Left colon (tissue), 2 donors: ENCODE measurements at regions not wholly inside any gene's neighbourhood (a gene's known extent, or its start where the extent isn't known, plus 50 kb on each side); places are given as distances from the start of the nearest gene placed in this dataset.

Source experiments
- ATAC-seq: fragments of 200-7000 bp; cut with Tn5 transposase; one replicate; pipeline ENCODE4 v1.9.1; 2020; ENCODE audit warnings: mild to moderate bottlenecking, moderate library complexity
- DNase-seq, 2 donors: peaks; one replicate each; pipeline ENCODE4 v3.0.0-alpha.2; 2020
- intact Hi-C, 2 donors: fragments of 100-400 bp; cut with DNase I in 1 of 2; cut with micrococcal nuclease in 1 of 2; formaldehyde crosslinking; loops; one replicate each; pipeline versions ENCODE4 v1.11.2 to v1.14.0; 2022; cut with DNase I, micrococcal nuclease
- donor health status: DM: no; HTN: no; CAD: no.
- donor health status: DM: yes; HTN: yes; CAD: no.

DNA sequence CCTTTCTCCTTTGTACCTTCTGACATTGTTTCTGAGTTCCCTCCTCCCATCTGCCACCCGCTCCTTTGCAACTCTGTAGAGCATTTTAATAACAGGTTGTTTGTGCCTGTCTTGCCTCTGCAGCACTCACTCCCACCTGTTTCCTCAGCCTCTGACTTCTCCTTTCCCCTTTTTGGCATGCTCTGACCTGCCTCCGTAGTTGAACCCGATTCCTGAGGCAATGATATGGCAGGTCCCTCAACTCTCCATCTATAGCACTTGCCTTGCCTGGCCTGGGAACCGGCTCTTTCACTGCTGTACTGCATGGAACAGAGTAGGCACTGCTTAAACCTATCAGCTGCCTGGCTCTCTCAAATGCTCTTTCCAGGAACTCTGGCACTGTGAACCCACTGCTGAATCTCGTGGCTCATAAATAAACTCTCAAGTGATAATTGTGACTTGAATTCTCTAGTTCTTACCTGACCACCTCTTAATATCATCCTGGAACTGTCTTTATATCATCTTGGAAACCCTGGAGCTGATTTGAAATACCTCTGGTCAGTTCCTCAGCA lies 50.3 kb downstream of the UTRN start:
- DNase-seq (no peak), ATAC-seq (no peak)
- intact Hi-C loops: no loop called here

DNA sequence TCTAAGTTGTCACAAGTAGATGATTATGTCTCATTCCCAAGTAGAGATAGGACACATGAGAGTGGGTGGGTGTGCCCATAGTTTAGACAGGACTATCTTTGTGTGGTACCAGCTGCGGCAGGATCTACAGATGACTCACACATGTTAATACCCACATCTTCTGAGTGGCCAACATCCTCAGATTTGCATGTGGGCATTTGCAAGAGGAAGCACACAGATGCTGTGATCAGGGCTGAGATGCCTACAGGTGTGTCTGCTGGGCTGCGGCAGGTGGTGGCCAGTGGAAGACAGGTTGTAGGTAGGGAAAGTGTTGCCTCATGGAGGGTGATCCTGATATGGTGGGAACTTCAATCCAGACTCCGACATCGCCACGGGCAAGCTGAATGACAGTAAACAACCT lies 50.8 kb downstream of the UTRN start:
- DNase-seq: peak; percentile 25 to 64
- intact Hi-C loops: no loop called here

DNA sequence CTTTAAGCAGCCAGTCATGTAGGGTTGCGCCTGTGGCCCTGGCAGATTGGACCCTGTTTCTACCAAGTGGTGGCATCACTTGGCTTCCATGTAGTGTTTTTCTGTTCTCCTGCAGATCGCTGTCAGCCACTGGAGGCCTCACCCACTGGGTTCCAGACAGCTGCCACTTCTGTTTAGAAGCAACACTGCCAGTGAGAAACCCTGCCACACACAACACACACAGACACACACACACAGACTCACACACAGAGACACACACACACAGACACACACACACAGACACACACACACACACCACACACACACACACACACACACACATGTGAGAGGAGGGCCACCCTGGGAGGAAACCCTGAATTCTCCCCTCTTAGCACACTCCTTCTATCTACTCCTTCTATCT lies 51.8 kb downstream of the UTRN start:
- DNase-seq (no peak), ATAC-seq (no peak)
- intact Hi-C loops: no loop called here

More for the DNA sequence above, 50.8 kb downstream of the UTRN start:
- ATAC-seq: peak; percentile 29

DNA sequence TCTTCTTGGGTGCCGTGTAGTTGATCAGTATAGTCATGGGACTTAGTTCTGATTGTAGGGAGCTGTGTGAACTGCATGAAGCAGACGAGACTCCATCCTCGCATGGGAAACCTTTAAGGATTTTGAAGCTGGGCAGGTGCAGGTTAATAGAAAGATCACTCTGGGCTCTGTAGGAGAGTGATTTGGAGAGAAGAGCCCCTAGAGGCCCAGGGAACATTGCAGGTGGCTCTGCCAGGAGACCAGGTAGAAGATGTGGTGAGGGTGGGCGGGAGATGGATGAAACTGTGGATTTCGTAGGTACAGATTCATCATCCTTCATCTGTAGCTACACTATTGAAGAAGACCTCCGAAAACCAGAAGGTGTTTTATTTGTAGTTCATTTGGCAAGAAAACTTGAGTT lies 53.3 kb downstream of the UTRN start:
- ATAC-seq: no peak
- intact Hi-C loops: no loop called here

DNA sequence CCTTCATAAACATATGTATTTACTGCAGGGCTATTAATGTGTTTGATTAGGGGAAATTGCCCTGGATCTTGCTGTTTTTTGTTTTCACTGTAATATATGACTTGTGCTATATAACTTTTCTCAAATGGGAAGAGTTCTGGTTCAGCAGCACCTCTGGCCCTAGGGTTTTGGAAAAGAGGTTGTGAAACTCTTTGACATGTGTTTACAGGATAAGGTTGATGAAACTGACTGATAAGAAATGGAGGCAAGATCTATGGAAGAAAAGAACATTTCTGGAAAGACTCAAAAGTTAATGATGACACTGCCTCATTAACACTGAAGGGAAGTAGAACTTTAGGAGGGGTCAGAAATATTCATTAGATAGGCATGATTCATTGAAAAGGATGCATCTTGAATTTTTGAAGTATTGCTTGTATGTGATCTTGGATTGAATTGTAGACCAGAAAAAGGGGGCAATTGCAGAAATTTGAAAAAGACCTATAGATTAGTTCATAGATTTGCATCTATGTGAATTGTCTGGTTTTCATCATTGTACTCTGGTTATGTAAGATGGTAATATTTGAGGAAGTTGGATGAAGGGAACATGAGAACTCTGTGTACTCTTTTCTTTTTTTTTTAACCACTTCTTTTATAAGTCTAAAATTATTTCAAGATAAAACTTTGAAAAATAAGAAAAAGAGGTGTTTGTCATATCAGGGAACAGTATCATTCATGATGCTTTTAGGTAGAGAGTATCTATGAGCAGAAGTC lies 54.0 kb downstream of the UTRN start:
- ATAC-seq (no peak), DNase-seq (no peak)
- intact Hi-C loops: no loop called here

More for the DNA sequence above, 53.3 kb downstream of the UTRN start:
- no peak for DNase-seq

DNA sequence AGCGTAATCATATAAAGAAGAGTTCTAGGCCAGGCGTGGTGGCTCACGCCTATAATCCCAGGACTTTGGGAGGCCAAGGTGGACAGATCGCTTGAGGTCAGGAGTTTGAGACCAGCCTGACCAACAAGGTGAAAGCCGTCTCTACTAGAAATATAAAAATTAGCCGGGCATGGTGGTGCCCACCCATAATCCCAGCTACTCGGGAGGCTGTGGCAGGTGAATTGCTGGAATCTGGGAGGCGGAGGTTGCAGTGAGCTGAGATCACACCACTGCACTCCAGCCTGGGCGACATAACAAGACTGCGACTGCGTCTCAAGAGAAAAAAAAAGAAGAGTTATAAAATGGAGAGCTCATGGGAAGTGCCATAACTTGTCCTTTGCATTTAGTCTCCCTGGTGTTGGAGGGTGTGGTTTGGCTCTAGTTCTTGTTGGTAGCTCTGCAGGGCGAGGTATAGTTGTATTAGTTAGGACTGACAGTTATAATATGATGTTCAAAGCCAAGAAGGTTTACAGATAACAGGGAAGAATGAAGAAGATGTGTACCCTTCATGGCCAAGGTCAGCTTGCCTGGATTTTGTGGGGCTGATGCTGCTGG lies 54.8 kb downstream of the UTRN start:
- peak in 1 of 2 donors; percentile 42 for DNase-seq

DNA sequence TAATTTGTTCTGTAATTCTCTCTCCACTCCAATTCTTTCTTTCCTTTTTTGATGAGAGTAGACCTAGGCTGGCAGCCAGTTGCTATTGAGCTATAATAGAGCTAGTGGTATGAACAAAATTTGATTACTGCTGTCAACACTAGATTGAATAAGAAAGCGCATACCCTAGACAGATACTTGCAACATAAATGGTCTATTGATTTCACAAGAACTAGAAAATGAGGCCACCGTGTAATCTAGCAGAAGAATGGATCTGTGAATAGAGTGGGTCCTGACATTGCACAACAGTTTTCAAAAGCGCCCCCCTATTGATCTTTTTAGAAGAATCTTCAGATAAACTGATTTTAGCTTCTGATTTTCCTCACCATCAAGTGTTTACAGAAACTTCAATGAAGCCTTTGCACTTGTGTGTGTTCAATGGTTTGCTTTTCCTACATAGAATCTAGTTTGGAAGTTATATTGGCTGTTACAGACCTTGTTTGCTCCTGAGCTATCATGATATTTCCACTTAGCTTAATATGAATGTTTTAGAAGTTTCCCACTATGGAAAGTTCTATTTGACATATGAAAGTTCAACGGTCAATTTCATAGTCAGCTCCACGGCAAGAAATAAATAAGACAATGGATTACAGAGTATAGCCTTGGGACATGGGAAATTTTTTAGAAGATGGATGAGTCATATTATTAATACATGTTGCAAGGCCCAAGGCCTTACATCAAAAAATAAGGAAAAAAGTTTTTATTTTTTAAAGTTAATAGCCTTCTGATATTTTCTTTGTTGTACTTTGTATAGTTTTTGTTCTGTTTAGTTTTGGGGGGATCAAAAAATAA lies 55.6 kb downstream of the UTRN start:
- intact Hi-C loops: no loop called here
- ATAC-seq (no peak), DNase-seq (no peak)

More for the DNA sequence above, 54.8 kb downstream of the UTRN start:
- intact Hi-C loops: no loop called here
- ATAC-seq: peak; percentile 78

DNA sequence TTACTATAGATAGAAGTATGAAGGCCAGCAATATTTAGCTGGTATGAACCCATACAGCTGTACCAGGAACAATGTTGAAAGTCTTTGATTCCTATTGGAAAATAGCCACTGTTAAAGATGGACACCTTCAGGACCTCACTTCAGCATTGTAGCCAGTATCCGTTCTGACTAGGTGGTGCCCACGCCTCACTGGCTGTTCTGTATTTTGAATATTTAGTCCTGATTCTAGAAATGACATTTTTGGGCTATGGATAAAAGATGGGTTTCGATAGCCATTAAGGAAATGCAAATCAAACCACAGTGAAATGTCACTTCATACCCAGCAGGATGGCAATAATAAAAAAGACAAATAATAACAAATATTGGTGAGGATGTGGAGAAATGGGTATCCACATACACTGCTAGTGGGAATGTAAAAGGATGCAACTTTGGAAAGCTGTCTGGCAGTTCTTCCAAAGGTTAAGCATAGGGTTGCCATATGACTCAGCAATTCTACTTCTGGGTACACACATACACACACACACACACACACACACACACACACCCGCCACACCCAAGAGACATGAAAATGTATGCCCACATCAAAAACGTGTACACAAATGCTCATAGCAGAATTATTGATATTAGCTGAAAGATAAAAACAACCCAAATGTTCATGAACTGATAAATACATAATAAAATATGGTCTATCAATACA lies 56.8 kb downstream of the UTRN start:
- peak; percentile 15 for ATAC-seq
- no peak for DNase-seq
- intact Hi-C loops: no loop called here

DNA sequence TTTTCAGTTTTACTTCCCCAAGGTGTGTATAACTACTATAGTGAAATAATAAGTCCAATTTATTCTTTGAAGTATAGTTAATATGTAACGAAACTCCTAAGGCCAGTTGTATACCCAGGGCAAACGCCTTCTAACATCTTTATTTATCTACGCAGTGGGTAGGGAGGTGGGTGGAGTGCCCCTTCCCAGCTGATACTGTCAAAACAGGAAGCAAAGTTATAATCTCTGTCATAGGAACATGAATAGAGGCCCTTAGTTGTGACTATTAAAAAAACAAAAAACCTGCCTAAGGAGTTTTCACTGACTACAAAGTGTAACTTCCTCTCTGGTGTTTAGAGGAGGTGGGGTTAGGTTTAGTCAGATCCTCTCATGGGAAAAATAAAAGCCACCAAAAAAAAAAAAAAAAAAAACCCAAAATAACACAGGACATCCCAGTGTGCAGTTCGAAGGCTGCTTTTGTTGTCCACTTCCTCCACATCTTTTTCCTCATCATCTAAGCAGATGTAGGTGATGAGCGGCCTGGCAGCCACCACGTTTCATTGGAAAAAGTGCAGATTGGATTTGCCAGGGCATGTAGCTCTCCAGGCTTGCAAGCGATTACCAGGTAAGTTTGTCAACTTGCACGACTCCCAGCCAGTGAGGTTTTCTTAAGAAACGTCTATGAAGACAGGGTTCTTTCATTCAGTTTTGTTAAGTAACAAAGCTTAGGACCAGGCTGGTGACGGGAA lies 58.7 kb downstream of the UTRN start:
- intact Hi-C loops: no loop called here
- DNase-seq (peak; percentile 60 to 61), ATAC-seq (peak; percentile 84)

DNA sequence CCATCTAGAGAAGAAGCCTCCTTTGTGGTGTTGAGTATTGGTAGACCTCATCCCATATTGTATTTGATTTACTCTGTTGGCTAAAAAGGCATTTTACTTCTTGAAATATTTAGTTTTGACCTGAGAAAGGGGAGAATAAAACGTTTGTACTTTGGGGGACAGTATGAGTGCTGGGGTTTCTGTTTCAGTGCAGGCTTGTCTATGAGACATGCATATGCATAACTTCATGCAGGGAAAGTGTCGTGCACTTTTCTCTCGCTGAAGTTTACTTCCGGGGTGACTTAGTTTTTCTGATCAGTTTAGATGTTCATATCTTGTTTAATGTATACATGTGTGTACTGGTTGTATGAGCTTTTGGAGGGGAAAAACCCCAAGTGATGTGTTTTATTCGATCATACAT lies 59.5 kb downstream of the UTRN start:
- no peak for ATAC-seq
- intact Hi-C loops: no loop called here

DNA sequence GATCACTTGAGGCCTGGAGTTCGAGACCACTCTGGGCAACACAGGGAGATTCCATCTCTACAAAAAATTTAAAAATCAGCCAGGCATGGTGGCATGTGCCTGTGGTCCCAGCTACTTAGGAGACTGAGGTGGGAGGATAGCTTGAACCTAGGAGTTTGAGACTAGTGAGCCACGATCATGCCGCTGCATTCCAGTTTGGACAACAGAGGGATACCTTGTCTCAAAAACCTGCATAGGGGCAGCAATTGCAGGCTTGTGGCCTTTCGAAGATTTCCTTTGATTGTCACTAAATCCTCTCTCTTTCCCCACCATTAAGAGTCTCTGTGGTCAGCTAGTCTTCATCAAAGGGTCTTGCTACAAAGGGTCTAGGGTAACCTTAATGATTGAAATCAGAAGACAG lies 60.3 kb downstream of the UTRN start:
- no peak for ATAC-seq
- intact Hi-C loops: no loop called here
- DNase-seq: no peak

More for the DNA sequence above, 59.5 kb downstream of the UTRN start:
- DNase-seq: no peak

DNA sequence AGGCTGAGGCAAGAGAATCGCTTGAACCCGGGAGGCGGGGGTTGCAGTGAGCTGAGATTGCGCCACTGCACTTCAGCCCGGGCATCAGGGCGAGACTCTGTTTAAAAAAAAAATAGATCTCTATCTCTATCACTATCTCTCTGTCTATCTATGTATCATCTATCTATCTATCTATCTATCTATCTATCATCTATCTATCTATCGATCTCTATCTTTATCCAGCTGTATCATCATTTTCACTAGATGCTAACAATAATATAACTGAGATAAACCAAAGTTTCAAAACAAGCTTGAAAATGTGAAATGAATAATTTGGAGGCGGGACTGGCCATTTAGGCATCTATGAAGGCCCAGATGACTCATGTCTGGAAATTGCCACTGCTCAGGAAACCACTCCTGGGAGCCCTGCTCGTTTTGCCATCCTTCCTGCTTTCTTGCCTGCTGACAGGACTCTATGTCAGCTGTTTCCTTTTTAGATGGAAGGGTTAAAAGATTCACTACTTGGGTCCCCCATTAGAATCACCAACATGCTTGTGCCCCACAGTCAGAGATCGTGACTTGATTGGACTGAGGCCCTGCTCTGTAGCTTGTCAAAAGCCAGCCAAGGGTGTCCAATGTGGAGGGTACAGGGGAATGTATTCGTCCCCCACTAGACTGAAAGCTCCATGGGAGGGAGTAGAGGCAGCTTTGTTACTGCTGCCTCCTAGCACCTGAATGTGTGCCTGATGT lies 61.7 kb downstream of the UTRN start:
- no peak for DNase-seq
- intact Hi-C loops: no loop called here
- no peak for ATAC-seq

DNA sequence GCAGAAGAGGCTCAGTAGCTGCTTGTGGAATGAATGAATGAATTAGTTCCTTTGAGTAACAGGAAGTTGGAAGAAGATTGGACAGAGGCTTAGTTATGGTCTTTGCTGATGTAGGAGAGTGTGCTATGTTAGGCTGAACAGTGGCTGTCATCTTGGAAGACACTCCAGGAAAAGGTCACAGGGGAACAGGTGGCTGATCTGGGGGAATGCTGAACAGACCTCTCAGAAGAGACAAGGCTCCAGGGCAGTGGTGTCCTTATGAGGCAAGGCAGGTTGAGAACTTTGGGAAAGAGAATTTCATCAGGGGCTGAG lies 62.3 kb downstream of the UTRN start:
- DNase-seq (no peak), ATAC-seq (no peak)
- intact Hi-C loops: no loop called here

DNA sequence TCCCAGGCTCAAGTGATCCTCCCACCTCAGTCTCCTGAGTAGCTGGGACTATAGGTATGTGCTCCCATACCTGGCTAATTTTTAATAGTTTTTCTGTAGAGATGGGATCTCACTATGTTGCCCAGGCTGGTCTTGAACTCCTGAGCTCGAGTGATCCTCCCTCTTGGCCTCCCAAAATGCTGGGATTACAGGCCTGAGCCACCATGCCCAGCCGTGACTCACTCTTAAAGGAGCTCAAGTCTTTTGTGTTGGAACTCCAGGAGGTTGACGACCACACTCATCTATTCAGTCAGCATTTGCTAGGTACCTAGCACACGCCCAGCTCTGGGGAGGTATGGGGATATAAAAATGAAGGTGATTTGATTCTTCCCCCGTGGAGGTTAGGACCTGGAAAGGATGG lies 62.8 kb downstream of the UTRN start:
- intact Hi-C loops: no loop called here
- DNase-seq (no peak), ATAC-seq (no peak)

DNA sequence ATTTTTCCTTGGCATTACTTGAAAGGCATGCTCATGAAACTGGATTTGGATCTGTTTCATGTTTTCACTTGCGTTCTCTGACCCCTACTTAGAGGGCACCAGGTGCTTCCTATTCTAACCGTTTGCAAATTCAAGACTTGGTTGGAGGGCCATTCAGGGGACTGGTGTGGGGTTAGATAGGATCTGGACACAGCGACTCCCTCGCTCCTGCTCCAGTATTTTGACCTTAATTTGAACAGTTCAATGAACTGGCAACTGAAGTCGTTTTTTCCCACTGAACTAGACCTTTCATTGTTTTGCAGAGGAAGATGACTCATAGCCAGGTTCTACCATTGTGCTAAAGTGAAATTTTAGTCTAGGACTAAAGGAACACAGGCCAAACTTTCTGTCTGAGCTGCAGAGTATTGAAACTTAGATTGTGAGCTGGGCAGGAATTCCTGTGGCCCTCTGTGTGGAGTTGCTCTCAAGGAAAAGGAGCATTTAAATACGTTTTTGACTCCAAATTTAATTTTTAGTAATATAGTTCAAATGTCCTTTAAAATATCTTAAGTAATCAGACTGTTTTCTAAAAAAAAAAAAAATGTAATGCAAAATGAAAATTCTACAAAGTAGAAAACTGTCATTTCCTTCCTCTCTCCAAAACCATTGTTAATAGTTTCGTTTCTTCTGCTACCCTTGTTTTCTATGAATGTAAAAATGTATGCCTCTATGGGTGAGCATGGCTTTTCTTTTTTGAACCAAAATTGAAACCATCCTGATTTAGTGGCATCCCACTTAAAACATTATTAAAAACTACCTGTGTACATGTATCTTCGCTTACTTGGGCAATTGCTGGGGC lies 64.8 kb downstream of the UTRN start:
- DNase-seq (no peak), ATAC-seq (no peak)
- intact Hi-C loops: no loop called here

DNA sequence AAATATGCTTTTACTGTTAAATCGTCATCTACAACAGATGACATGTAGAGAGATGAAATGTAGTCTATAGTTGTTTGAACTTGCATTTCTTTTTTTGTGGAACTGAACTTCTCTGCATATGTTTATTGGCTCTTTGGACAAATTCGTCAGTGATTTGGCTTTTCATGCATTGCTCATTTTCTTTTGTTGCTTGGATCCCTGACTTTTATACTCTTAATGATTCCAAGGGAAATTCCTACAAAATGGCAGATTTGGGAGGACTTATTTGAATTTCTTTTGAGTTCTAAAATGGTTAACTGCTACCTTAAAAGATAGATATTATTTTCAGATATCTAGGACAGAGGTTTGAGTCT lies 65.4 kb downstream of the UTRN start:
- intact Hi-C loops: no loop called here
- no peak for DNase-seq
- no peak for ATAC-seq

DNA sequence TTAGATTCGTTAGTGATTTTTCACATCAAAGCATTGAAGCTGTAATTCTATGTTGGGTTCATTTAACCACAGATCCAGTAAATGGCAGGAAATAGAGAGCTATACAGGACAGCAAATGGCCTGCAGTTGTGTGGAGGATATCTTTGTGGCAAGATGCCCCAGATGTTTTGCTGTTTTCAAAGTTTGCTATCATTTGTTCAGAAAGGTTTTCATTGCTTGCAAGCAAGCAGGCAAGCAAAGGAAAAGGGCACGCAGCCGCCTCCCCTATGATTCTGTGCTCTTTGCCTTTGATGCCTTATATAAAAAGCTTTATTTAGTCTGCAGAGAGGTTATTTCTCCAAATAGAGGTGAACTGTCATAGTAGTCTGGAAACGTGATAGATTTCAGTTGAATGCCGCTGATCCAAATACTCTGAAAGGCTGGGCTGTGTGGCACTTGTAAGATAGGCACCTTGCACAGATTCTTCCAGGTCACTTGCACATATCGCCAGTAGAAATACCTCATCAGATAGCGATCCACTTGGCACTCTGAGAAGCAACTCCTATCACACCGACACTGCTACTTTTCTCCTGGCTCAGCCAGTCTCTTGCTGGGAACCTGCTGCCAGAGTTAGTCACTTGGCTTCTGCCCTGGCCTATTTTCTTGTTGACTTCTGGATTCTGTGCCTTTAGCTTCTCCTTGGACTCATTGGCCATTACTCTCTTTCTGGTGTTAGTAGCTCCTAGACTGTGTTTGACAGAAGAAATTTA lies 66.4 kb downstream of the UTRN start:
- DNase-seq (no peak), ATAC-seq (no peak)
- intact Hi-C loops: no loop called here
